ENCODE measurements at regions not wholly inside any gene's neighbourhood (a gene's known extent, or its start where the extent isn't known, plus 50 kb on each side); places are given as distances from the start of the nearest gene placed in this dataset.

GRCh38 chr11:112859787-112860186 is 101.4 kb upstream of the NCAM1 start:
- DNase-seq (ENCODE audit: insufficient read length, low spot score) (no peak), FAIRE-seq (no peak)
- TF ChIP-seq POLR2AphosphoS5 (IDR thresholded peaks at IDR 0.05; ENCODE audit: low read depth, low read length) (no peak), TAF1 (IDR thresholded peaks at IDR 0.05; ENCODE audit: low read depth, low read length) (no peak), PAX5 (IDR thresholded peaks at IDR 0.05; ENCODE audit: insufficient read depth, low read length, severe bottlenecking) (no peak), POU2F2 (IDR thresholded peaks at IDR 0.05; ENCODE audit: low read depth, low read length) (no peak), POLR2A (IDR thresholded peaks at IDR 0.05; ENCODE audit: low read depth, low read length) (no peak), SPI1 (IDR thresholded peaks at IDR 0.05; ENCODE audit: low read depth, low read length) (no peak)

- TF ChIP-seq POLR2A (IDR thresholded peaks at IDR 0.05; ENCODE audit: low read depth, low read length) (no peak), POLR2AphosphoS5 (IDR thresholded peaks at IDR 0.05; ENCODE audit: low read depth, low read length) (no peak), POU2F2 (IDR thresholded peaks at IDR 0.05; ENCODE audit: low read depth, low read length) (no peak), SPI1 (IDR thresholded peaks at IDR 0.05; ENCODE audit: low read depth, low read length) (no peak), TAF1 (IDR thresholded peaks at IDR 0.05; ENCODE audit: low read depth, low read length) (no peak), PAX5 (IDR thresholded peaks at IDR 0.05; ENCODE audit: insufficient read depth, low read length, severe bottlenecking) (no peak)
- FAIRE-seq, result no peak
Observed at GRCh38 chr11:112861356-112861755, 99.9 kb upstream of the NCAM1 start.

GRCh38 chr11:112863305-112863704 is 97.9 kb upstream of the NCAM1 start:
- DNase-seq (ENCODE audit: insufficient read length, low spot score) (no peak), FAIRE-seq (no peak)
- TF ChIP-seq POU2F2 (IDR thresholded peaks at IDR 0.05; ENCODE audit: low read depth, low read length), result no peak
- no peak for TF ChIP-seq POLR2AphosphoS5 (IDR thresholded peaks at IDR 0.05; ENCODE audit: low read depth, low read length)
- TF ChIP-seq SPI1 (IDR thresholded peaks at IDR 0.05; ENCODE audit: low read depth, low read length), result no peak
- no peak for TF ChIP-seq POLR2A (IDR thresholded peaks at IDR 0.05; ENCODE audit: low read depth, low read length)

More at GRCh38 chr11:112861356-112861755, 99.9 kb upstream of the NCAM1 start:
- no peak for DNase-seq (ENCODE audit: insufficient read length, low spot score)

GRCh38 chr11:112864672-112865071 is 96.5 kb upstream of the NCAM1 start:
- DNase-seq (ENCODE audit: insufficient read length, low spot score), result no peak
- no peak for FAIRE-seq
- TF ChIP-seq TAF1 (IDR thresholded peaks at IDR 0.05; ENCODE audit: low read depth, low read length), result no peak
- TF ChIP-seq POLR2AphosphoS5 (IDR thresholded peaks at IDR 0.05; ENCODE audit: low read depth, low read length), result no peak
- TF ChIP-seq POU2F2 (IDR thresholded peaks at IDR 0.05; ENCODE audit: low read depth, low read length), result no peak
- no peak for TF ChIP-seq PAX5 (IDR thresholded peaks at IDR 0.05; ENCODE audit: insufficient read depth, low read length, severe bottlenecking)
- no peak for TF ChIP-seq POLR2A (IDR thresholded peaks at IDR 0.05; ENCODE audit: low read depth, low read length)
- no peak for TF ChIP-seq SPI1 (IDR thresholded peaks at IDR 0.05; ENCODE audit: low read depth, low read length)

GRCh38 chr11:112871909-112872500 is 89.2 kb upstream of the NCAM1 start:
- TF ChIP-seq TAF1 (IDR thresholded peaks at IDR 0.05; ENCODE audit: low read depth, low read length), result no peak
- TF ChIP-seq POU2F2 (IDR thresholded peaks at IDR 0.05; ENCODE audit: low read depth, low read length), result no peak
- TF ChIP-seq PAX5 (IDR thresholded peaks at IDR 0.05; ENCODE audit: insufficient read depth, low read length, severe bottlenecking), result no peak
- TF ChIP-seq SPI1 (IDR thresholded peaks at IDR 0.05; ENCODE audit: low read depth, low read length), result no peak
- TF ChIP-seq POLR2AphosphoS5 (IDR thresholded peaks at IDR 0.05; ENCODE audit: low read depth, low read length), result no peak
- no peak for TF ChIP-seq POLR2A (IDR thresholded peaks at IDR 0.05; ENCODE audit: low read depth, low read length)
- no peak for FAIRE-seq
- DNase-seq (ENCODE audit: insufficient read length, low spot score), result no peak

GRCh38 chr11:112874980-112875379 is 86.2 kb upstream of the NCAM1 start:
- DNase-seq (ENCODE audit: insufficient read length, low spot score) (no peak), FAIRE-seq (no peak)
- TF ChIP-seq PAX5 (IDR thresholded peaks at IDR 0.05; ENCODE audit: insufficient read depth, low read length, severe bottlenecking) (no peak), POLR2A (IDR thresholded peaks at IDR 0.05; ENCODE audit: low read depth, low read length) (no peak), POU2F2 (IDR thresholded peaks at IDR 0.05; ENCODE audit: low read depth, low read length) (no peak), POLR2AphosphoS5 (IDR thresholded peaks at IDR 0.05; ENCODE audit: low read depth, low read length) (no peak), SPI1 (IDR thresholded peaks at IDR 0.05; ENCODE audit: low read depth, low read length) (no peak), TAF1 (IDR thresholded peaks at IDR 0.05; ENCODE audit: low read depth, low read length) (no peak)

GRCh38 chr11:112877581-112877980 is 83.6 kb upstream of the NCAM1 start:
- no peak for FAIRE-seq
- no peak for DNase-seq (ENCODE audit: insufficient read length, low spot score)
- TF ChIP-seq TAF1 (IDR thresholded peaks at IDR 0.05; ENCODE audit: low read depth, low read length) (no peak), POLR2A (IDR thresholded peaks at IDR 0.05; ENCODE audit: low read depth, low read length) (no peak), SPI1 (IDR thresholded peaks at IDR 0.05; ENCODE audit: low read depth, low read length) (no peak), POLR2AphosphoS5 (IDR thresholded peaks at IDR 0.05; ENCODE audit: low read depth, low read length) (no peak), POU2F2 (IDR thresholded peaks at IDR 0.05; ENCODE audit: low read depth, low read length) (no peak), PAX5 (IDR thresholded peaks at IDR 0.05; ENCODE audit: insufficient read depth, low read length, severe bottlenecking) (no peak)

- FAIRE-seq (no peak), DNase-seq (ENCODE audit: insufficient read length, low spot score) (no peak)
- TF ChIP-seq POLR2A (IDR thresholded peaks at IDR 0.05; ENCODE audit: low read depth, low read length) (no peak), POLR2AphosphoS5 (IDR thresholded peaks at IDR 0.05; ENCODE audit: low read depth, low read length) (no peak), SPI1 (IDR thresholded peaks at IDR 0.05; ENCODE audit: low read depth, low read length) (no peak), PAX5 (IDR thresholded peaks at IDR 0.05; ENCODE audit: insufficient read depth, low read length, severe bottlenecking) (no peak), POU2F2 (IDR thresholded peaks at IDR 0.05; ENCODE audit: low read depth, low read length) (no peak), TAF1 (IDR thresholded peaks at IDR 0.05; ENCODE audit: low read depth, low read length) (no peak)
Observed at GRCh38 chr11:112878033-112878601, 83.1 kb upstream of the NCAM1 start.

GRCh38 chr11:112880495-112880894 is 80.7 kb upstream of the NCAM1 start:
- no peak for DNase-seq (ENCODE audit: insufficient read length, low spot score)
- FAIRE-seq, result no peak
- TF ChIP-seq SPI1 (IDR thresholded peaks at IDR 0.05; ENCODE audit: low read depth, low read length) (no peak), POU2F2 (IDR thresholded peaks at IDR 0.05; ENCODE audit: low read depth, low read length) (no peak), TAF1 (IDR thresholded peaks at IDR 0.05; ENCODE audit: low read depth, low read length) (no peak), POLR2A (IDR thresholded peaks at IDR 0.05; ENCODE audit: low read depth, low read length) (no peak), PAX5 (IDR thresholded peaks at IDR 0.05; ENCODE audit: insufficient read depth, low read length, severe bottlenecking) (no peak), POLR2AphosphoS5 (IDR thresholded peaks at IDR 0.05; ENCODE audit: low read depth, low read length) (no peak)

Measured in GM12891 (cell line).